ENCODE measurements at regions not wholly inside any gene's neighbourhood (a gene's known extent, or its start where the extent isn't known, plus 50 kb on each side); places are given as distances from the start of the nearest gene placed in this dataset.

DNA sequence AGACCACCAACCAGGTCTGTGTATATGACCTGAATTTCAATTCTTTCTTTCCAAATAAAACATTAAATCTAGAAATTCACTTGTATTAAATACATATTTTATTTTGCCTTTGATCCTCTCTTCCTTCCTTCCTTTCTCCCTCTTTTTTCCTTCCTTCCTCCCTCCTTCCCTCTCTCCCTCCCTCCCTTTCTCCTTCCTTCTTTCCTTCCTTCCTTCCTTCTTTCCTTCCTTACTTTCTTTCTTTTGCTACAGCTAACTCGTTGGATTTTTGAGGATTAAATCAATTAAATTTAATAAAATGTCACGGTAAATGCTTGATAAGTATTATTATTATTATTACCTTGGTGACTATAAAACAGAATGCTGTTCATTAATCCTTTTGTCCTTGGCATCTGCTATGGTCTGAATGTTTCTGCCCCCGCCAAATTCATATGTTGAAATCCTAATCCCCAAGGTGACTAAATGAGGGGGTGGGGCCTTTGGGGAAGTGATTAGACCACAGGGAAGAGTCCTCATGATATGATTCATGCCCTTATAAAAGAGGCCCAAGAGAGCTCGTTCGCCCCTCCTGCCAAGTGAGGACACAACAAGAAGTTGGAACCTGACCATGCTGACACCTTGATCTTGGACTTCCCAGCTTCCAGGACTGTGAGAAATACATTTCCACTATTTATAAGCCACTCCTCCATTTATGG, 67.6 kb upstream of the BTBD3 start:
- H3K79me1 ChIP-seq (ENCODE audit: low read depth in 1 of 2, low read length in 2 of 2): no peaks in the 10 kb centered on the region
- H3K4me2 ChIP-seq (ENCODE audit: low read depth, low read length): no peak overlapping the region; the same call in 1 of the 2 replicates
- CTCF ChIA-PET: no interaction called here

More for the DNA sequence above, 67.6 kb upstream of the BTBD3 start:
- H3K9me3 ChIP-seq (ENCODE audit: control insufficient read depth, insufficient read depth, low read length): no peaks in the 10 kb centered on the region
- no peak overlapping the region for H3K27ac ChIP-seq (ENCODE audit: insufficient read depth, low read length)
- in situ Hi-C loops (cut with MboI; ENCODE audit: low sequenced_read_pairs): no loop called here
- H3K9me1 ChIP-seq (ENCODE audit: insufficient read depth, low read length): peaks cover 4% of the 10 kb centered on the region
- dilution Hi-C loops (cut with HindIII; ENCODE audit: low sequenced_read_pairs, unreplicated experiment): no loop called here
- peak overlapping the region; percentile 1; the same call in 2 of the 3 replicates for H2BK15ac ChIP-seq (ENCODE audit: low read depth, low read length)
- H4K20me1 ChIP-seq (ENCODE audit: insufficient read depth, low read length): no peaks in the 10 kb centered on the region
- H2BK120ac ChIP-seq (ENCODE audit: low read depth, low read length): peak overlapping the region; percentile 75
- H4K8ac ChIP-seq (ENCODE audit: low read depth in 2 of 2, low read length in 2 of 2): peak overlapping the region; percentile 62 to 72; a peak in 2 of 4 replicates
- no peak overlapping the region for H2AFZ ChIP-seq (replicated peaks; ENCODE audit: low read length, poor library complexity)
- H3K14ac ChIP-seq (replicated peaks; ENCODE audit: low read depth, low read length): peak overlapping the region; percentile 62; the same call in 1 of the 2 replicates
- no peaks in the 10 kb centered on the region for H3K27me3 ChIP-seq (ENCODE audit: control insufficient read depth, insufficient read depth, low read length)
- H2BK5ac ChIP-seq (ENCODE audit: low read depth, low read length, poor library complexity, severe bottlenecking): peak overlapping the region; percentile 69
- no peak overlapping the region; the same call in 1 of the 2 replicates for H4K5ac ChIP-seq (ENCODE audit: low read depth, low read length)
- H3K18ac ChIP-seq (ENCODE audit: low read depth, low read length): peak overlapping the region; percentile 6; the same call in 1 of the 2 replicates
- peaks cover 22% of the 10 kb centered on the region for H3K4me1 ChIP-seq (ENCODE audit: control insufficient read depth, insufficient read depth, low read length)
- H4K91ac ChIP-seq (ENCODE audit: insufficient read depth, low read depth, low read length): peak overlapping the region; percentile 53
- H3K4me3 ChIP-seq (ENCODE audit: insufficient read depth, low read depth, low read length): no peak overlapping the region
- TF ChIP-seq CEBPB (IDR thresholded peaks at IDR 0.05; ENCODE audit: low read depth, low read length) (0 out of 2 replicates have a peak, but pooled peaks have one; percentile 35), FOS (IDR thresholded peaks at IDR 0.05; ENCODE audit: low read depth, low read length) (no peak)
- DNase-seq (peak; percentile 45), ATAC-seq (ENCODE audit: low read depth) (no peak)
- WGBS, 2 experiments (ENCODE audit: extremely low coverage in 2 of 2, insufficient read length in 1 of 2): no CpG with 5 or more reads among the region's 5 CpGs
- intact Hi-C loops (cut with micrococcal nuclease): loop anchor here (1.0 to 5.0 kb wide), 2 partner anchors 40 to 42 kb away; no protein-coding TSS in a partner anchor
- H2AK9ac ChIP-seq (replicated peaks; ENCODE audit: low read depth, low read length, poor library complexity): no peak overlapping the region
- no TSS peak for BruUV-seq (replicated peaks)
- no peaks in the 10 kb centered on the region for H3K36me3 ChIP-seq (ENCODE audit: control insufficient read depth, insufficient read depth, low read length)
- peak overlapping the region; percentile 87 for H3K4ac ChIP-seq (ENCODE audit: low read depth, low read length)
- POLR2A ChIA-PET (ENCODE audit: unreplicated experiment): no interaction called here
- H3K56ac ChIP-seq (ENCODE audit: extremely low read depth, insufficient read depth, low read length): no peak overlapping the region
- H3K9ac ChIP-seq (ENCODE audit: low read depth, low read length): no peak overlapping the region
- H3K23ac ChIP-seq (ENCODE audit: low read depth, low read length): 0 out of 2 replicates have a peak overlapping the region, but pooled peaks have one; percentile 6
- peak overlapping the region; percentile 68 for H2AK5ac ChIP-seq (ENCODE audit: low read depth, low read length)
- peak overlapping the region; percentile 81 for H2BK20ac ChIP-seq (ENCODE audit: low read depth, low read length)
